Esophagus muscularis mucosa (tissue), 4 donors: ENCODE measurements at regions not wholly inside any gene's neighbourhood (a gene's known extent, or its start where the extent isn't known, plus 50 kb on each side); places are given as distances from the start of the nearest gene placed in this dataset.

Experiments
- CTCF ChIP-seq, 3 experiments: fragments of 200-600 bp in 2 of 3; fragments of 450-650 bp in 1 of 3; sonication (generic) in 2 of 3; IDR thresholded peaks; one replicate each; pipeline ENCODE4 v1.5.1; 2017 to 2019; ENCODE audit warnings: antibody characterized with exemption in 3 of 3, mild to moderate bottlenecking in 2 of 3, moderate library complexity in 1 of 3
- EP300 ChIP-seq: sonication (generic); formaldehyde crosslinking; IDR thresholded peaks from one replicate; pipeline ENCODE4 v1.6.1; 2017; ENCODE audit warnings: antibody characterized with exemption
- POLR2A ChIP-seq: fragments of 450-650 bp; IDR thresholded peaks from one replicate; pipeline ENCODE4 v1.6.1; 2017; ENCODE audit warnings: antibody characterized with exemption, moderate library complexity, mild to moderate bottlenecking, low read depth
- POLR2AphosphoS5 ChIP-seq, 2 donors: sonication (generic); formaldehyde crosslinking; IDR thresholded peaks; one replicate each; pipeline ENCODE4 v1.6.1; 2017; ENCODE audit warnings: antibody characterized with exemption in 2 of 2

GRCh38 chr10:78150756-78151155, 117.1 kb downstream of the RPS24 start:
- TF ChIP-seq CTCF (IDR thresholded peaks at IDR 0.05) (no peak), POLR2A (no peak), EP300 (no peak), POLR2AphosphoS5 (IDR thresholded peaks at IDR 0.05) (no peak)
